GM12865 (cell line): ENCODE measurements at regions not wholly inside any gene's neighbourhood (a gene's known extent, or its start where the extent isn't known, plus 50 kb on each side); places are given as distances from the start of the nearest gene placed in this dataset.

ENCODE experiments used
- DNase-seq: peaks from one replicate; pipeline ENCODE4 v3.0.0; 2010; ENCODE audit warnings: low read depth
- H3K4me3 ChIP-seq: 2 replicates; pipeline ENCODE4 v1.5.1; 2011; ENCODE audit warnings: mild to moderate bottlenecking, low read depth, low read length, control low read depth
- TF ChIP-seq, protein P1 (sequence below): IDR thresholded peaks from 2 replicates; pipeline ENCODE4 v1.5.1; 2011; ENCODE audit warnings: low read length, control low read depth, low read depth, inconsistent platforms; ENCODE audit not compliant: insufficient read depth; ENCODE audit errors: missing control alignments

DNA sequence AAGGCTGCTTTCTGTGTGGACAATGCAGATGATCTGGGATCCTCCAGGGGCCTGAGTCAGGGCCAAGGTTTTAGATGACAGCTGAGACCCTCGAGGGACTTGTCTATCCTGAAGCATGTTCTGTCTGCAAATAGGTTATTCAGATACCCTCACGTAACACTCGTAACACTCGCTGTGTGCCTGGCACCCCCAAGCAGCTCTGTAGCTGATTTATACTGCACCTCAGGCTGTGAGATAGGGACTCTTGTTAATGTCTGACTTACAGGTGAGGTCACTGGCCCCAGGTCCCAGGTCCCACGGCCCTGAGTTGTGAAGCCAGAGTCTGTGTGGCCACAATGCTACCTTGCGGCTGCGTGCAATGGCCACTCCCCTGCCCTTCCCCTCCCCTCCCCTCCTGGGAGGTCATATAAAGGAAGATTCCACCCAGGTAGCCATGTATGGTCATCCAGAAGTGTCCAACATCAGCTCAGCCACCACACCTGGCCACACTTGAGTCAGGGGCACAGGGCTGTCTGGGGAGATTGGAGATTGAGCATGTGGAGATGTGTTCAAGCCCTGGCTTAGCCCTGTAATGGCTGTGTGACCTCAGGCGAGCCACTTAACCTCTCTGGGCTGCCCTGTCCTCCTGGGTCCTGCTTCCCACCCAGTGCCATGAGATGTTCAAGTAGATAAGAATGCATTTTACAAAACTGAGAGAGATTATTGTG is 687.7 kb downstream of the MATN1 start:
- no peak overlapping the region for H3K4me3 ChIP-seq
- DNase-seq = no peak
- TF ChIP-seq, protein P1, sequence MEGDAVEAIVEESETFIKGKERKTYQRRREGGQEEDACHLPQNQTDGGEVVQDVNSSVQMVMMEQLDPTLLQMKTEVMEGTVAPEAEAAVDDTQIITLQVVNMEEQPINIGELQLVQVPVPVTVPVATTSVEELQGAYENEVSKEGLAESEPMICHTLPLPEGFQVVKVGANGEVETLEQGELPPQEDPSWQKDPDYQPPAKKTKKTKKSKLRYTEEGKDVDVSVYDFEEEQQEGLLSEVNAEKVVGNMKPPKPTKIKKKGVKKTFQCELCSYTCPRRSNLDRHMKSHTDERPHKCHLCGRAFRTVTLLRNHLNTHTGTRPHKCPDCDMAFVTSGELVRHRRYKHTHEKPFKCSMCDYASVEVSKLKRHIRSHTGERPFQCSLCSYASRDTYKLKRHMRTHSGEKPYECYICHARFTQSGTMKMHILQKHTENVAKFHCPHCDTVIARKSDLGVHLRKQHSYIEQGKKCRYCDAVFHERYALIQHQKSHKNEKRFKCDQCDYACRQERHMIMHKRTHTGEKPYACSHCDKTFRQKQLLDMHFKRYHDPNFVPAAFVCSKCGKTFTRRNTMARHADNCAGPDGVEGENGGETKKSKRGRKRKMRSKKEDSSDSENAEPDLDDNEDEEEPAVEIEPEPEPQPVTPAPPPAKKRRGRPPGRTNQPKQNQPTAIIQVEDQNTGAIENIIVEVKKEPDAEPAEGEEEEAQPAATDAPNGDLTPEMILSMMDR = no peak

DNA sequence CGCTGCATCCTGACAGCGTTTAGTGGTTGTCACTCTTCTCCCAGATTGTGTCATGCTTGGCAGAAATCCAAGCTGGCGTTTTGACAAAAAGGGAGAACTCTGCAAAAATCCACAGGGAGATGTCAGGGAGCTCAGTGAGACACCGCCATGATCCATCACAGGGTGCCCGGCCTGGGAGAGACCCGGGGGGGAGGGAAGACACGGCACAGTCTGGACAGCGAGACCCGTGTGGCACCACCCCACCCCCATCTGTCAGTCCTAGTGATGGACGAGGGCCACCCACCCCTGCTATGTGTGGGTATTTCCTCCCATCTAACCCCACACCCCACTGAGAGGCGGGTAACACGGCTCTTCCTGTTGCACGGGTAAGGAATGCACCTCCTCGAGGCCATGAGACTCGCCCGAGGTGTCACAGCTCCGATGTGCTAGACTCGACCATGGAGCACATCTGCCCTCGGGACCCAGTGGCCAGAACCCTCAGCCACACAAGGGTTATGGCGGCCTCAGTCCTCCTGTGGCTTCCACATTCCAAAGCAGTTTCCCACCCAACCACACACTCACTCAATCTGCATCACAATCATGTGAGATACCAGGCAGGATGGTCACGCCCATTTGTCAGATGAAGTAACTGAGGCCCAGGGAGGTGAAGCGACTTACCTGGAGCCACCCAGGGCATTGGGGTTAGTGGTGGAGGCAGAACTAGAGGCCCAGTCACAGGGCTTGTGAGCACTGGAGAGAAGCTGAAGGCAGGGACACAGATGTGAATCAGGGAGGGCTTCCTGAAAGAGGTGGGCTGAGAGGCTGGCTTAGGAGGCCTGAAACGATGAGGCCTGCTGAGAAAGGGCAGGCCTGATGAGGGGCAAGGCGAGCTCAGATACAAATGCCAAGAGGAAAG is 688.5 kb downstream of the MATN1 start:
- TF ChIP-seq, protein P1 = no peak
- DNase-seq = no peak
- no peak overlapping the region for H3K4me3 ChIP-seq

DNA sequence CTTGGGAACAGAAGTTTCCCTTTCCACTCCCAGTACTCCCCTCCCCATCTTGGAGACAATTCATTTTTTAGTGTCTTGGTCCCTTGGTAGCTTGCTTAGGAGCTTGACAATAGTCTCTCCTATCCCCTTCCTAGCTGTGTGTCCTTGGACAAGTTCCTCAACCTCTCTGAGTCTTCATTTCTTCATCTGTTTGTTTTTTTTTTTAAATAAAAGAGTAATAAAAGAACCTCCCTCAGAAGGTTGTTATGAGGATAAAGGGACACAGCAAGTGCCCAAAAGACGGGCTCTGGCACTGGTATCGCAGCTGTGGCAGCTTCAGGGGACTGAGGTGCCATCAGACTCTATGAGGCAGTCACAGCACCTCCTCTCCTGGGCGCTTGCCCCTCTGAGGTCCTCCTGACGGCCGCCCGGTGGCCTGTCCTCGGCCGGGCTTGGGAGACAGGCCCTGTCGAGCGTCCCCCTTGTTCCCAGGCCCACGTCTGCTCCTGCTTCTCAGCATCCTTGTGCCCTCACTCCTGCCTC is 689.2 kb downstream of the MATN1 start:
- no peak for DNase-seq
- TF ChIP-seq, protein P1 = no peak
- H3K4me3 ChIP-seq = no peak overlapping the region

DNA sequence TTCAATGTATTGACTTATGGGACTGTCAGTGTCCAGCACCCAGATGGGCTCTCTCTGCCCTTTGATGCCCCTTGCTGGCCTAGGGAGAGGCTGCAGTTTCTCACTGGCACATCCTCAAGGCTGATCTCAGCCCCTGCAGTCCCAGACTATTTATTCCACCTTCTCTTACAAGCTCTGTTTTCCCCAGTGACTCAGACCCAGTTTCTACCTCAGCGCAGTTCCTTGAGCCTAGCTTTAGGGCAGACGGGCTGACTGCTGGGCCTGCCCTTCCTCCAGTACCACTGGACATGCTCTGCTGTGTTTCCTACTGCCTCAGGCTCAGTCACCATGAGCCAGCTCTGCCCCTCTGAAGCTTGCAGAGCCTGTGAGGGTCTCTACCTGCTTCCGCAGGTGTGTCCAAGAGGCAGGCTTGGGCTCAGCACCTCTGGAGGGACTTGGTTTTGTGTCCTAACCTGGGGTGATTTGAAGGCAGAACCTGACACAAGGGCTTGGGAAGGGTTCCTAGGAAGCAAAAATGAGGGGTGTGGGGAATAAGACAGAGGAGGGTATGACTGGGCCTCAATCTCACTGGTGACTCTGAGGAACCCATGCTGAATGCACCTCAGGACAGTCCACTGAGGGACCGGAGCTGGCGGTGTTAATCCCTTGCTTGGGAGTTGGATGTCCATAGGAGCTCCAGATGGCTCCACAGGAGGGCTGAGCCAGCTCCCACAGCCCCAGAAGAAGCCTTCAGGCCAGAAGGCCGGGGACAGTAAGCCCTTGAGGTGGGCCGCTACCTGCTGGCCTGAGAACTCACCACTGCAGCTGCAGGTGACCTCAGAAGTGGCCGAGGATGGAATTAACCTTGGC is 689.9 kb downstream of the MATN1 start:
- H3K4me3 ChIP-seq = no peak overlapping the region
- DNase-seq = no peak
- TF ChIP-seq, protein P1 = no peak

DNA sequence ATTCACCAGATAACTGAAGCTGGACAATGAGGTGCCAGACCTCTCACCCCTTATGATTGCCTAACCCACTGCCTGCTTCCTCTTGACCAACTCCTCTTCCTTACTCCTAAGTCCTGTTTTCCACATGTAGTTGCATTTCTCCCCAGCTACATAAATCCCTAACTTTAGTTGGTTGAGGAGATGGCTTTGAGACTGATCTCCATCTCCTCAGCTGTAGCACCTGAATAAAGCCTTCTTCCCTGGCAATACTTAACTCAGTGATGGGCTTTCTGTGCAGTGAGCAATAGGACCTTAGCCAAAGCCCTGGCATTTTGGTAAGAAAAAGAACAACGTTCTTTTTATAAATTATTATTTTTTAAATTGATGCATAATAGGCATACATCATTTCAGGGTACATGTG is 691.1 kb downstream of the MATN1 start:
- H3K4me3 ChIP-seq = no peak overlapping the region
- TF ChIP-seq, protein P1 = no peak
- no peak for DNase-seq

DNA sequence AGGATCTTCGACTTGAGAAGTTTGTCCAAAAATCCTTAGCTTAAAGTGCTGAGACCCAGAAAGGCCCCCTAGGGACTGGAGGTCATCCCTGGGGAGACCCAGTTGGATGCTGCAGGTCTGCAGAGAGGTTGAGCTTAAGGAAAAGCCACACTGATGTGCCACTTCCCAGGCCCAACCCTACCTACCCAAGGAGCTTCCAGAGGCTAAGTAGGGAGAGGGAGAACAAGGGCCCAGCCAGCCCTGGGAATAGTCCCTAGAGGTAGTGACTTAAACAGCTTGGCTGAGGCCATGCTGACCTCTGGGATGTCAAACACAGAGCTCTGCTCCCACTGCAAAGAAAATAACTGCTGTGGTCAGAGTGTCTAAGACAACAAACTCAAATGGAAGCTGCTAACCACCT is 693.7 kb downstream of the MATN1 start:
- TF ChIP-seq, protein P1 = no peak
- no peak overlapping the region for H3K4me3 ChIP-seq
- DNase-seq = no peak
